BJ (cell line): ENCODE measurements at regions not wholly inside any gene's neighbourhood (a gene's known extent, or its start where the extent isn't known, plus 50 kb on each side); places are given as distances from the start of the nearest gene placed in this dataset.

Experiments used
- CTCF ChIA-PET: fragments of 350-600 bp; formaldehyde crosslinking; extraction: SDS; loops from one replicate; lab custom pipeline; 2021; ENCODE audit warnings: antibody characterized with exemption, inconsistent platforms; lab: Yijun Ruan, JAX
- POLR2A ChIA-PET: fragments of 300-600 bp; sonication (Branson Sonifier 250); formaldehyde crosslinking; extraction: SDS; loops from one replicate; lab custom pipeline; 2021; ENCODE audit warnings: antibody characterized with exemption; lab: Charles Lee
- DNase-seq: peaks from one replicate; pipeline ENCODE4 v3.0.0-alpha.2; 2011; ENCODE audit warnings: low read depth
- H3K27me3 ChIP-seq: 2 replicates; pipeline ENCODE4 v1.6.0; 2011; ENCODE audit warnings: low read length; ENCODE audit not compliant: control insufficient read depth, insufficient read depth
- H3K36me3 ChIP-seq: 2 replicates; pipeline ENCODE4 v1.5.1; 2011; ENCODE audit warnings: low read length; ENCODE audit not compliant: control insufficient read depth, insufficient read depth
- H3K4me3 ChIP-seq: 2 replicates; pipeline ENCODE4 v1.5.1; 2011; ENCODE audit warnings: low read depth, mild to moderate bottlenecking, control low read depth, low read length
- CTCF ChIP-seq: IDR thresholded peaks from 2 replicates; pipeline ENCODE4 v1.5.1; 2011; ENCODE audit warnings: low read depth, mild to moderate bottlenecking, control low read depth, inconsistent platforms, low read length, moderate library complexity; ENCODE audit not compliant: insufficient read depth

- no peak for TF ChIP-seq CTCF
- POLR2A ChIA-PET, result no interaction called here
These were observed 251.3 kb upstream of the MKI67 start for GRCh38 chr10:128377364-128377987.

GRCh38 chr10:128377988-128378387 is 251.8 kb upstream of the MKI67 start:
- POLR2A ChIA-PET, result no interaction called here

More at GRCh38 chr10:128377364-128377987, 251.3 kb upstream of the MKI67 start:
- DNase-seq, result no peak
- Histone ChIP-seq H3K27me3 (no peaks in the 10 kb centered on the region), H3K36me3 (no peaks in the 10 kb centered on the region), H3K4me3 (no peak overlapping the region)
- CTCF ChIA-PET, result no interaction called here

GRCh38 chr10:128380946-128381345 is 254.7 kb upstream of the MKI67 start:
- Histone ChIP-seq H3K36me3 (no peaks in the 10 kb centered on the region), H3K4me3 (no peak overlapping the region), H3K27me3 (no peaks in the 10 kb centered on the region)
- DNase-seq, result no peak
- ChIA-PET POLR2A (no interaction called here), CTCF (no interaction called here)
- TF ChIP-seq CTCF, result no peak

More at GRCh38 chr10:128377988-128378387, 251.8 kb upstream of the MKI67 start:
- Histone ChIP-seq H3K36me3 (no peaks in the 10 kb centered on the region), H3K27me3 (no peaks in the 10 kb centered on the region), H3K4me3 (no peak overlapping the region)
- no peak for DNase-seq
- TF ChIP-seq CTCF, result no peak
- CTCF ChIA-PET, result no interaction called here

- H3K27me3 ChIP-seq, result no peaks in the 10 kb centered on the region
- H3K36me3 ChIP-seq, result no peaks in the 10 kb centered on the region
- ChIA-PET POLR2A (no interaction called here), CTCF (no interaction called here)
- no peak for DNase-seq
- H3K4me3 ChIP-seq, result no peak overlapping the region
- no peak for TF ChIP-seq CTCF
These were observed 256.0 kb upstream of the MKI67 start for GRCh38 chr10:128382225-128382624.

- Histone ChIP-seq H3K36me3 (no peaks in the 10 kb centered on the region), H3K4me3 (no peak overlapping the region), H3K27me3 (no peaks in the 10 kb centered on the region)
- TF ChIP-seq CTCF, result no peak
- ChIA-PET CTCF (no interaction called here), POLR2A (no interaction called here)
- DNase-seq, result no peak
These were observed 258.6 kb upstream of the MKI67 start for GRCh38 chr10:128384831-128385230.
